GM21381 (cell line): ENCODE measurements at regions not wholly inside any gene's neighbourhood (a gene's known extent, or its start where the extent isn't known, plus 50 kb on each side); places are given as distances from the start of the nearest gene placed in this dataset.
"Not testable (repeated sequence)": the region's sequence is repeated elsewhere in the genome, so short reads cannot be mapped to it uniquely, and the experiment has no call there.

Experiments
- ATAC-seq: cut with Tn5 transposase; IDR thresholded peaks from one replicate; pipeline ENCODE4 v1.9.1; 2021; ENCODE audit warnings: mild to moderate bottlenecking, moderate library complexity; ENCODE audit not compliant: unreplicated experiment

DNA sequence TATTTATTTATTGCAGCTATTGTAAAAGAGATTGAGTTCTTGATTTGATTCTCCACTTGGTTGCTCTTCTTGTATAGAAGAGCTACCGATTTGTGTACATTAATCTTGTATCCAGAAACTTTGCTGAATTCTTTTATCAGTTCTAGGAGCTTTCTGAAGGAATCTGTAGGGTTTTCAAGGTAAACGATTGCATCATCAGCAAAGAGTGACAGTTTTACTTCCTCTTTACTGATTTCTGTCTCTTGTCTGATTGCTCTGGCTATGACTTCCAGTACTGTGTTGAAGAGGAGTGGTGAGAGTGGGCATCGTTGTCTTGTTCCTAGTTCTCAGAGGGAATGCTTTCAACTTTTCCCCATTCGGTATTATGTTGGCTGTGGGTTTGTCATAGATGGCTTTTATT is 103.1 kb downstream of the CAPZA3 start:
- not testable (repeated sequence) for ATAC-seq

DNA sequence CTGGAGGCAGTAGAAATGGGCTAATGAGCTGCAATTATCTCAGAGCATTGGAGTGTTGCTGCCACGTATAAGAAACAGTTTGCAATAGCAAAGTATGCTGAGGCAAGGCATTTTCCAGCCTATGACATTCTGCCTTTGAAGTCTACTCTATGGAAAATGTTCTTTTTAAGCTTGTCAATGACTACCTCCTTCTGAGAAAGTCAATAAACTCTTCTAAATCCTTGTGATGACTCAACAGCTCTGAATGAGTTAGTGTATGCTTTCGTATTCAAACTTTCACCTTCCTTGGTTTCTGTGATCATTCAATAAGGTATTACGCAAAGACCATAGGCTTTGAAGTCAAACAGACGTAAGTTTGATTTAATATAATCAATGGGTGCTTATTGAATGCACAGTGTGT is 111.2 kb downstream of the CAPZA3 start:
- no peak for ATAC-seq

DNA sequence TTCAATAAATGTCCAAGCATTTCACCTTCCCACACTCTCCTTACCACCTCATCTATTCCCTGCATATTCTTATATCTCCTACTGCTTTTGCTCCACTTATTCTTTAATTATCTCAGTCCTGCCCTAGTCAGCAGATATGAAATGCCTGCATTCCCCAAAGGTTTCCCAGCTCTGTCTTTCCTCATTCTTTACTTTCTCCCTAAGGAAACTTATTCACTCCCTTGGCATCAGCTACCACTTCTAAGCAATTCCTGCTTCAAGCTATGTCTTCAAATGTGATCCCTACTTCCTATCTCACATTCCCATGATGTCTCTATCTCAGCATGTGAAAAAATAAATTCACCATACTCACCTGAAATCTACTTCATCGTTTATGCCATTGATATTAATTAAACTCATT is 111.8 kb downstream of the CAPZA3 start:
- no peak for ATAC-seq

DNA sequence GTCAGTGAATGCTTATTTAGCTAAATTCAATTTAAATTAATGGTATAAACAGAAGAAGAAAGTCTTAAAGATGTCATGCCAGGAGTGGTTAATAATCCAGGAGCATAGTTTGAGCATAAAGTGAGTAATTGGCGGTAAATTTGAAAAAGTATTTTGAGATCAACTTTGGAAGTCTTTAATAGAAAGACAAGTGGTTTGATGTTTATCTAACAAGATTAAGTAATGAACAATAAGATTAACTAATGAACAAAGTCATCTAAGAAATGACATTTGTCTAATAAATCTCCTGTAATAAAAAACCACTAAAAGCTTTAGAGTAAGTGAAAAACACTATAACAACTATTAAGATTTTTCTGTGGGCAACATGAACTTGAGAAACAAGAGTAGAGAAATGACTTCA is 112.8 kb downstream of the CAPZA3 start:
- ATAC-seq = no peak

DNA sequence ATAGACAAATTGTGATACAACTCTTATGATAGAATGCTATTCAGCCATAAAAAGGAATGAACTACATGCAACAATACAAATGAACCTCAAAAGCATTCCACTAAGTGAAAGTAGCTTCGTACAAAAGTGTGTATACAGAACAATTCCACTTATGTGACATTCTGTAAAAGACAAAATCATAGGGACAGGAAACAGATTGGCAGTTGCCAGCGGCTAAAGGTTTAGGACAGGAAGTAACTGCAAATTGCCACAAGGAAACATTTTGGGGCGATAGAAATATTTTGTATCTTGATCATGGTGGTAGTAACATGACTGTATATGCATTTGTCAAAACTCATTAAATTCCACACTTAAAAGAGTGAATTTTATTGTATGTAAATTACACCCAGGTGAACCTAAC is 113.4 kb downstream of the CAPZA3 start:
- no peak for ATAC-seq

DNA sequence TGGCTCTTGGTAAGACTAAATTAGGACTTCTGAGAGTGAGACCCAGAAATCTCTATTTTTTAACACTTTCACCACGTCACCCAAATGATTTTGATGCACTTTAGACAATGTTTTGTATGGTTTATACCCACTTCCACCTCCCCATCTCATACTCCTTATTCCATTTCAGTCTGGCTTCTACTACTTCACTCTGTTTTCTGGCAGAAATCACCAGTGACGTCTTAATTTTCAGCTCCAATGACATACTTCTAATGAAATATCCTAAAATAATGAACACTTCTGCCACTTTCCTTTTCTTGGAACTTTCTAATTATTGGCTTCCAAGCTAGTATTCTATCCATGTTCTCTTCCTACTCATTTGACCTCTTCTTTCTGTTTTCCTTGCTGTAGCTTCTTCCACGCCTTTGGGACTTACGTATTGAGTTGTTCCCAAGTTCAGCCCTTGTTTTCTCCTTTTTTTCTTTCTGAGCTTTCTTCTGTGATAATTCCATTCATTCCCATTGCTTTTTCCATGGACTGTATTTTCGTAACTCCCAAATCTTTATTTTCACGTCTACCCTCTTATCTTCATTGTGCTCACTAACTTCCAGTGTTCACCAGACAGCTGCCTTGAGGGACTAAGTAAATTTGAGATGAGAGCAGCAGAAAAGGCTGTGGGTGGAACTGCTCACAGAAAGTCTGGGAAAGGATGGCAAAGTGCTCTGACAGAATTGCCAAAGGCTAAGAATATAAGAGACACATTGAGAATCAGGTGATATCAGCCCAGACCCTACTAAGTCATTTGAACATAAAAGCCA is 115.8 kb downstream of the CAPZA3 start:
- ATAC-seq = no peak

DNA sequence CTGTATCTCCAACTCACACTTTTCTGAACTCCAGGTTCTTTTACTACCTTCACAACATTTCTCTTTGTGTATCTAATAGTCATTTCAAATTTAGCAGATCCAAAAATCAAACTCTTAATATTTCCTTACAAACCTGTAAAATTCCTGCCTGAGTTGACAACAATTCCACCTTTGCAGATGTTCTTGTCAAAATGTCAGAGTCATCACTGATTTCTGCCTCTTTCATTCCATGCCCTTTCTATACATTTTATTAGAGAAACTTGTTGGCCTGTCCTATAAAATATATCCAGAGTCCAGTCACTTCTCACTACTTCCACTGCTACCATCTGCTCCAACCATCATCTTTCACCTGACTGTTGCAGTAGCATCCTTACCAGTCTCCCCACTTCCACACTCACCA is 119.7 kb downstream of the CAPZA3 start:
- ATAC-seq = no peak

DNA sequence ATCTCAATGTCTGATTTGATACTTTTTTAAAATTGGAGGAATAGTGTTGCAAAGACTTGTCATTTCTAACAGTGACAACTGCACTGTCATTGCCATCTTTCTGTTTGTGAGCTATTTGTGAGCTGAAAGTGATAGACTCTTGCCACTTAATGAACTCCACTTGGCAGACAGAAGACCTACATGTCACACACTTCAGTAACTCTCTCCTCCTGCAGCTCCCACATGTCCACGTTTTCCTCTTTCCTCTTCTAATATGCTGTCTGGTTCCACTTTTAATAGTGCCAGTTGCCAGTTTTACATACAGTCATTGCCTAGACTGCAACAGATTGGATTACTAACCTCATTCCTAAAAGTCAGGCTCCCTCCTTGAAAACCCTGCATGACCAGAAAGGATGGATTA is 121.5 kb downstream of the CAPZA3 start:
- no peak for ATAC-seq

DNA sequence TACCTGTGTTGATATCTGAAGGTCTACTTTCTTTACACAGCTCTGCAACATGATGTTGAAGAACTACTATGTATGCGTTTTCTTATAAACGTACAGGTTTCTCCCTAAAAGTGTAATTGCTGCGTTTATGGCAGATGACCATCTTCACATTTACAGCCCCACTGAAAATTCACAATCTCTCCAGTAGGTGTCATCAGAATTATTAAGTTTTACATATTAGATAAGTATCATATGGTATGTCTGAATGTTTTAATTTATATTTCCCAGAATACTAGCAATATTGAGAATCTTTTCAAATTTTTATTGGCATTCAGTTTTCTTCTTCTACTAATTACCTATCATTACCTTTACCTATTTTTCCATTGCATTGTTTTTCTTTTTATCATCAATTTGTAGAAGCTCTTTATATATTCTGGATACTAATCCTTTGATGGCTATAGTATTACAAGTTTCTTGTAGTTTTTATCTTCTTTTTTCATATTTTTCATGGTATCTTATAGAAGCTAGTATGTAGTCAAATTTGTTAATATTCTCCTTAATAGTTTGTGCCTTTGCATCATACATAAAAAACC is 123.5 kb downstream of the CAPZA3 start:
- no peak for ATAC-seq

DNA sequence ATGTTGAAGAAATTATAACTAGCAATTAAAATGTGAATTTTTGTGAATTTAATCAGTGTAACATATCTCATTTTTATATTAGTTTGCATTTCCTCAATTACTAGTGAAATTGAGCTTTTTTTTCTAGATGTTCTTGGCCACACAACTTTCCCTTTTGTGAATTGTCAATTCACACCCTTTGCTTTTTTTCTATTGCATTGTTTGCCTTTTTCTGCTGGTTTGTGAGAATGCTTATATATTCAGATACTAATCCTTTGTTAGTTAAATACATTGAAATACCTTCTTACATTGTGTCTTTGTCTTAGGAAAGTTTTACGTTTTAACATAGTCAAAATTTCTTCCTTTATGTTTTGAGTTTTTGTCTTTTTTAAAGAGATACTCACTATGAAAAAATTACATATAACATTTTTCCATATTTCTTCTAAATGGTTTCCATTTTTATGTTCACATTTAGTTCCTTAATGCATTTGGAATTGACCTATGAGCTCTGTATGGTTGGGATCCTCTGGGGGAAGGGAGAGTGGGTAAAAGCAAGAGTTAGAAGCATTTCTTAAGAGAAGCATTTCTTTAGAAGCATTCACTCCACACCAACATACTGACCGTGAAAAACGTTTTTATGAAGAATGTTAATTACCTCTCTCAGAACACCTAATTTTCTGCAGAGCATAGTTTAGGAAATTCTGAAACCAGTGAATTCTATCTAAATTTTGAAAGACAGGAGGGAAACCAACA is 126.0 kb downstream of the CAPZA3 start:
- no peak for ATAC-seq

DNA sequence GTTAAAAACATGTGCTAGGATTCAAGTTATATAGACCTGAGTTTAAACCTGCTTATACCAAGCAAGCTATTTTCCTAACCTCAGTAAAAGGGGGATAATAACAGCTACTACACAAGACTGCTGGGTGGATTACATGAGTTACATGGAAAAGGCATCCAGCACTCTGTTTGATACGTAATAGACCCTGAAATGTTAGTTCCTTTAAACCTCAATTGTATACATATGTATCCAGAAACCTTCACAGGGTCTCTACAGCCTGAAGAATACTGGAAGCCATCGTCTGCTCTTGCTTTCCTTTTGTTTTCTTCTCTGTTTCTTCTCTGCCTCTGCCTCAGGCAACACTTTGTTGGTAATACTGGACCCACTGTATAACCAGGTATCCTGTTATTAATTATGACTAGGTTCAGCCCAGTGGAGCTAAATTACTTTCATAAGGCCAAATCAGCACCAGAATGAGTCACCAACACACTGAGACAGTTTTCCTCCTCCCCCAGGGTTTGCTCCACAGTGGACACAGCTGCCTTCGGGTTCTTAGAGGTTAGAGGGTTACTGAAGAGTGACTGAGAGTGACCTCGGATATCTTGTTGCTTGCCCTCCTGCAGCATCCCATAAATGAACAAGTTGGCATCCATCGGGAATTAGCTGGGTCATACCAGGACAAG is 127.1 kb downstream of the CAPZA3 start:
- no peak for ATAC-seq

DNA sequence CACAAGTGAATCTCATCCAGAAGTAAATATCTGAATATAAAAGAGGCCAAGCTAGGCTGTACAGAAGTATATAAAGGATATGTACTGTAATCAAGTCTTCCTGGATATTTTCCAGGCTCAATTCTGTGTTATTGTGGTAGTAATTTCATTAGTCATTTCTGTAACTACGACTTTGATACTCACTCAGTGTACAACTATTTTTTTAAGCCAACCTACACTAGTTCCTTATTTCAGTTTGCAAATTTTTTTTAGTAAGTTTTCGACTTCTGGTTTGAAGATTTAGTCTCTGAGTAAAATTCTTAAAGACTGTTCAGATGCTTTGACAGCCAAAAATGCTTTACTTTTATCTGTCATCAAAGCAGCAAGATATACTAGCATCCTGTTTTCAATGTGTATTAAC is 130.8 kb downstream of the CAPZA3 start:
- no peak for ATAC-seq

DNA sequence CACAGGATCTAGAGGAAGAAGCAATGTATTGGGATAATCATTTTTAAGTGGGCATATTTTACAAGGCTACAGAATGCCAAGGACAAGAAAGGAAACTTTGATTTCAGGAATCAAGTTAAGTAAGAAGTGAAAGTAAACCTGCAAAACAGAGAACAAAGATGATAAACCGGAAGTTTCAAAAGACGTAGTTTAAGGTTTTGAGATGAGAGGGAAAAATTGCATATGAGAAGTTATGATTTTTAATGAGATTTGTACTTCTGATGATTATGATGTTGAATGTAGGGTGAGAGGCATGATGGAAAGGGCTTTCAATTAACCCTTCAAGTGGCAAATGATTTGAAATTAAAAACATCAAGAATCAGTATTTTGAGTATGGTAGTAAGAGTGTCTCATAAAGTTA is 134.9 kb downstream of the CAPZA3 start:
- ATAC-seq = no peak

DNA sequence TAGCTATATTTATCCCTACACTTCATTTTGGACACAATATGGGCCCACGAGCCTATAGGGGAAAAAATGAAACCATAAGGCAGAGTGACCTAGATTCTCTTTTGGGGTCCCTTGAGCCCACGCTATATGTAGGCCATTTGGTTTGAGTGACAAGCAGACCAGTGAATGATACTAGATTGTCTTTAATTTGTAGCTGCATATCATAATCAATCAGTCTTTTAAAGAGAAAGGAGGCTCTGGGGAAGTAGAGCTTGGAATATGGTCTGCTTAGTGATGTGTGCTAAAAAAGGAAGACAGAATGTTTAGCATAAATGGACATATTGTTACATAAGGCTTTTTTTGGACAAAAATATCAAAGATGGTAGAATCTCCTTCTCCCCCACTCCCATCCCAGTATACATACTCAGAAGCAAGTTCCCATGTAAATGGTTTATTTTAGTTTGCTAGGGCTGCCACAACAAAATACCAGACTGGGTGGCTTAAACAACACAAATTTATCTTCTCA is 140.8 kb downstream of the CAPZA3 start:
- no peak for ATAC-seq

DNA sequence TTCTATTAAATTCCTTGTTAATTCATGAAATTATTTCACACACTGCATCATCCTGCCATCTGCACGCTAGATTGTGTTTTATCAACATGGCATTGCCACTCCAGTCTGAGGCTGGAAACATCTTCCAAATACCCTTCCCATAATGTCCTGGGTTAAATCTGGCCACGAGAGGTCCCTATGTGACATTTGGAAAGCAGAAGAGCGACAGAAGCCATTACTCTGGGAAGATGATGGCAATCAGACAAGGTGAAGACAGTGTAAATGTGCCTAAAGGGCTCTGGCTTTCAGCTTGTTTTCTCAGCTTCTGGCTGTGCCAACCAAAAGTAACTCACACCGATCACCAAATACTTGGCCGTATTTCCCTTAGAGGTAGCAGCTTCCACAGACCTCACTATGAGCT is 144.8 kb downstream of the CAPZA3 start:
- ATAC-seq = no peak

DNA sequence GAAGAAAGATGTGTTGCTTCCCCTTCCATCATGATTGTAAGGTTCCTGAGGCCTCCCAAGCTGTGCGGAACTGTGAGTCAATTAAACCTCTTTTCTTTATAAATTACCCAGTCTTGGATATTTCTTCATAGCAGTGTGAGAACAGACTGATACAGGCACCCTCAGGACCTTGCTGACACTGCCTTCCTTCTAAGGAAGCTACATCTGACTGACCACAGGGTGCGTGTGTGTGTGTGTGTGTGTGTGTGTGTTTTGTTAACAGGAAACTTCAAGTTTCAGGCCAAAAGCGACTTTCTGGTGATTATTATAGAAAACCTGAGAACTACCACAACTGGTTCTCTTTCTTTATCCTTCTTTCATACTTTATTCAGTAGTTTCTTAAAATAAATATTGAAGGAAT is 149.0 kb downstream of the CAPZA3 start:
- no peak for ATAC-seq

DNA sequence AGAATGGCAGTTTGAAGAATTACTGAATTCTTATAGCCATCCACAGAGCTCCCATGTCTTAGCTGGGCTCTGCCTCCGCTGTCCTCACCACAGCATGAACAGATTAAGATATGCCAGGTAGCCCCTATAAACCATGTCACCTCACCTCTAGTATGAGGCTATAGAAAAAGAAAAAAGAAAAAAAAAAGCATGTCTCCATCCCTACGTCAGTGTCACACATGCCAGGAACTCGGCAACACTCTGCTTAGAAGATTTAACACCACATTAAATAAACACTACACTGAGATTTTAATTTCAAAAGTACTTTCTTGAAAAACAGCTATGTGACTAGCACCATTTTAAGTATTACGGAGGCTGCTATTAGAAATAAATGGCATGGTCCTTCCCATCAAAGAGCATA is 149.4 kb downstream of the CAPZA3 start:
- ATAC-seq = no peak

DNA sequence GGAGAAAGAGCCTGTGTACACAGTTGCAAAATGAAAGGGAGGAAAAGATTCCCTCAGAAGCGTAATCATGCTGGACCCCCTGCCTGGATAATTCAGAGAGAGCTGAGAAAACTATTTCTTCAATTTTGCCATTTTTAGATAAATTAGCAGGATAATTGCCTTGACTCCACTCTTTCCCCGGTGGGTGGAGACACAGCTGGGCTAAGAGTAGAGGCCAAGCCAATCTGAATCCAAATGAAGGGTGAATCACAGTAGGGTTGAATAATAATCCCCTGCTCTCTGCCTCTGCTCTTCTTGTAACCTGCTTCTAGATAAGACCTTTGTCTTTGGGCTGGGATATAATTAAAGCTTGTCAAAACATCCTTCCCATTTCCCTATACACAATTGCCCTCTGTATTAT is 150.1 kb downstream of the CAPZA3 start:
- no peak for ATAC-seq

DNA sequence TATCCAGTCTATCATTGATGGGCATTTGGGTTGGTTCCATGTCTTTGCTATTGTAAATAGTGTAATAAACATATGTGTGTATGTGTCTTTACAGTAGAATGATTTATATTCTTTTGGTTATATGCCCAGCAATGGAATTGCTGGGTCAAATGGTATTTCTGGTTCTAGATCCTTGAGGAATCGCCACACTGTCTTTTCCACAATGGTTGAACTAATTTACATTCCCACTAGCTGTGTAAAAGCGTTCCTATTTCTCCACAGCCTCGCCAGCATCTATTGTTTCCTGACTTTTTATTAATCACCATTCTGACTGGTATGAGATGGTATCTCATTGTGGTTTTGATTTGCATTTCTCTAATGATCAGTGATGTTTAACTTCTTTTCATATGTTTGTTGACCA is 152.7 kb downstream of the CAPZA3 start:
- ATAC-seq = not testable (repeated sequence)

DNA sequence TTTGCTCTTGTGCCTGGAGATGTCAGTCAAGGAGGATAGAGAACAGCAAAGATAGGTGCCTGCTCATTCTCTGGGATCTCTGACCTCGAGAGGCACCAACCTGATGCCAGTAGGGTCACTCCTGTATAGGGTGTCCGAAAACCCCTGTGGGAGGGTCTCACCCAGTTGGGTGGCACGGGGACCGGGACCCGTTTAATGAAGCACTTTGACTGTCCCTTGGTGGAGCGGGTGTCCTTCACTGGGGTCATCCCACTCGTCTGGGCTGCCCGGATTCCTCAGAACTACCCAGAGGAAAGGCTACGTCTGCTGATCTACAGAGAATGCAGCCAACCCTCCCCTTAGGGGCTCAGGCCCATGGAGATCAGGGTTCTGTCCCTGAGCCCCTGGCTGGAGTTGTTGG is 157.6 kb downstream of the CAPZA3 start:
- no peak for ATAC-seq

DNA sequence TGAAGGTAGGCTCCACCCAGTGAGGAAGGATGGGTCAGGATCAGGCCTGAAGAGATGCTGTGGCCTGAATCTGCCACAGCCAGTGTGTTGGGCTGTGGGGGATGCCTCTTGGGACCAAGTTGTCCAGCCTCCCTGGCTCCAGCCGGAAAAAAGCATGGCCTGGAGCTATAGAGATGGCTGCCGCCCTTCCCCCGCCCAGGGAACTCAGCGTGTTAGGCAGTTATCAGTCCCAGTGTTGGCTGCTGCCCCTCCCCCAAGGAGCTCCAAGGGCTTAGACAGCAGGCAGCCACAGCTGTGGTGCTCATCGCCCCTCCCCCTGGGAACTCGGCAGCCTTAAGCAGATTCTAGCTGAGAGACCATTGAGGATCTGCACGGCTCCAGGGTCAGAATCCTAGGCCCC is 158.0 kb downstream of the CAPZA3 start:
- no peak for ATAC-seq

DNA sequence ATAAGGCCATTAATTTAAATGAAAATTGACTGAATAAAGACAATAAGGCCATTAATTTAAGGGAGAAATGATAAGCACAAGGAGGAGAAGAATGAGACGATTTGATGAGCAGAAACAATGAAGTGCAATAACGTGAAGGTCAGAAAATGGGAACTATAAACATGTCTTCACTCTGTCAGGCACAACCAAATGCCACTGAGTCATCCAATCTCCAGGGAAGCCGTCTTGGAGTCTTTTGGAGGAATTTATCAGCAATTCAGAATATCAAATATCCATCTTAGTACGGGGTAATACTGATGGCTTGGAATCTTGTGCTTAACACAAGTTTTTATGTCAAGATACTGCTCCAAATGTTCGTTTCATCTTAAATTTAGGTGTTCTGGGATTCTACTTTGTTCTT is 159.9 kb downstream of the CAPZA3 start:
- ATAC-seq = no peak
